HG03469 (cell line): ENCODE measurements at regions not wholly inside any gene's neighbourhood (a gene's known extent, or its start where the extent isn't known, plus 50 kb on each side); places are given as distances from the start of the nearest gene placed in this dataset.
"Not testable (repeated sequence)": the region's sequence is repeated elsewhere in the genome, so short reads cannot be mapped to it uniquely, and the experiment has no call there.

Experiments
- ATAC-seq: cut with Tn5 transposase; IDR thresholded peaks from one replicate; pipeline ENCODE4 v1.9.1; 2021; ENCODE audit warnings: mild to moderate bottlenecking, moderate library complexity, moderate number of reproducible peaks; ENCODE audit not compliant: unreplicated experiment

DNA sequence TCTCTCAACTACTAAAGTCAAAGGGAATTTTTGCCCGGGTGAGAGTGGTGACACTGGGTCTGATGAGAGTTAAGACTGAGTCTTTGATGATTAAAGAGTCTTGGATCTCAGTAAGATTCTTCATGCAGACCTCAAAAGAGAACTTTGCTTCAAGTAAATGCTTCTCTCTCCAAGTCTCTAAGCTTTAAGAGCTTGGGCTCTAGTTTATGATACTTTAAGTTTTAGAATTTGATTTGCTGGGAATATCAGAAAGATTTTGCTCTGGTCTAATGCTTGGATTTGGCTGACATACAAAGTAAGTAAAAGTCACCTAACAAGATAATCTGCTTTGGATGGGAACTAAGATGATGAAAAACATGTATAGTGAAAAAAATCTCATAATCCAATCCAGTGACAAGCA is 566.3 kb downstream of the MAT2B start:
- no peak for ATAC-seq

DNA sequence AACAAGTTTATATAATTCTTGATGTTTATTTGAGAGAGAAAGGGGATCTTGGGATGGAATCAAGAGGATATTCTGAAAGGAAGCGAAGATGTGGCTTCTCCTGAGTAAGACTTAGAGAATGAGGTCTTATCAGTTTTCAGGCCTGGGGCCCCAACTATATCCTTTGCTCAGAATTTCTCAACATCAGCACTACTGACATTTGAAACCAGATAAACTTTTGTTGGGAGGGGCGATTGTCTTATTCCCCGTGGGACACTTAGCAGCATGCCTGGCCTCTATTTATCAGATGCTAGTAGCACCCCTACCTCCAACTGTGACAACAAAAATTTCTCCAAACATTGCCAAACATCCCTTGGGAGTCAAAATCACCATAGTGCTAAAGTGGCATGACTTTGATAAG is 567.7 kb downstream of the MAT2B start:
- ATAC-seq, result no peak

DNA sequence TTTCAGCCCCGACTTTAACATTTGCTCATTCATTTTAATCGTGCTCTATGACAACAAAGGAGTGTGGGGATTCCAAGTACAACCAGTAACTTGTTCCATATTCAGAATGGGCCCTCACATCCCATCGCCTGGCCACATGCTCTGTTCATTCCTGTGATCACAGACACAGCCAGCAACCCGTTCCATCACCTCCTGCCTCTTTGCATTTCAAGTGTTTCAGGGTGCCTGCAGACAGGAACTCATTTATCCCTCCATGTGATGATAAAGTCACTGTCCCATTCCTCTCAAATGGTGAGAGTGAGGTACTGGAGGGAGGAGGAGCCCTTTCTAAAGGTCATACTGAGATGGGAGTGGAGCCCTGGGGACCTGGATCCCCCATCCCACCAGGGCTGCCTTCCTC is 571.1 kb downstream of the MAT2B start:
- ATAC-seq, result no peak

DNA sequence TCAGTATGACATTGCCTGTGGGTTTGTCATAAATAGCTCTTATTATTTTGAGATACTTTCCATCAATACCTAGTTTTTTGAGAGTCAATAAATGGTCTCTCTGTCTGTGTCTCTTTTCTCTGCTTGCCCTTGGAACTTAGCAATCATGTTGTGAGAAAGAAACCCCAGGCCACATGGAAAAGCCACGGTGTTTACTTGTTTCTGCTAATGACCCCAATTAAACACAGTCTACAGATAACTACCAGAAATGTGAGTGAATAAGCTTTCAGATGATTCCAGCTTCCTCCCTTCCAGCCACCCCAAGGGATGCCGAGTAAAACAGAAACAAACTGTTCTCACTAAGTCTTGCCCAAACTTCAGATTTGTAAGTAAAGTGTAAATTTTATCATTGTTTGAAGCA is 584.9 kb downstream of the MAT2B start:
- no peak for ATAC-seq

DNA sequence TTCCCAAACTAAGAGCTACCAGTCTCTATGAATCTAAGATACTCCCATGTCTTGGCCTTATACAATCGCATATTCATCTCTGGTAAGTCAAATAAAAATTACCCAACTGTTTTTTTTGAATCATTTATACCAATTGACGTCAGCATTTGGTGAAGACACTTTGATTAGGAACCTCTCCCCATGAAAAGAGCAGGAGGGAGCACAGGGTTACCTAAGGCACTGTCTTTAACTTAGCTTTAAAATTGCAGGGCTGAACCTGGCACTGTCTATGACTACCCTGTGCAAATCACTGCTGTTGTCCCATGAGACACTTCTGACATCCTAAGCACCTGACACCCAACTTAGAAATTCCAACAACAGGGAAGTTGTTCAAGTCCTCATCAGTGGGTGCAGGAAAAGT is 586.4 kb downstream of the MAT2B start:
- no peak for ATAC-seq

DNA sequence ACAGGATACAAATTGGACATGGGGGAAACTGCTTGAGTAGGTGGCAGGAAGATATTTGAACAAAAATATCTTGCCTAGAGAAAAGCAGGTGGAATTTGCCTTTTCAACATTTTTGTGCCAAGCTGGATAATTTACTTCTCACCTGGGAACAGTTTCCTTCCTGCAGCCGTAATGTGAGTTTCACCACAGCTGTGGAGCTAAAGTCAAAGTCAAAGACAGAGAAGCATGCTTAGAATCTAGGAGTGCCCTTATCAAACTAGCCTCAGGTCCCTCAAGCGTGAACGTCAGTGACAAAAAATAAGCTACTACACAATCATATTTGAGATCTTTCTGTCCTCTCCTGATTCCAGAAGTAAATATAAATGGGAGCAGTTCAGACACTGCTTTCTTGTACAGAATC is 588.9 kb downstream of the MAT2B start:
- ATAC-seq, result no peak

DNA sequence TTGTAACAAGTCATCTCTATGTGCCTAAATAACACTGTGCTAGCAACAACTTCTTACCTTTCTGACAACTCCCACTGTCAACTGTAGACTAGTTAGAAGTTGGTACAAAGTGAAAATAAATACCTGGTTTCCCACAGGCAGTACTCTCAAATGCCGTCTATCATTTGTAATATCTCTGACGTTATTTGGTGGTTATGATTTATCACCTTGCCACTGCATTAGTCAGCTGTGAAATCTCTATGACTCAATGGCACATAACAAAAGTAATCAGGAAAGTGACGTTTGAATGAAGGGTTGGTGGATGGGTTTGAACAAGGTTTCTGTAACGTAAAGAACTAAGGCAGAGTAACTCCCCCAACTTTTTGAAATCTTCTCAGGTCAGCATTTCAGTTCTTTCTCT is 592.3 kb downstream of the MAT2B start:
- no peak for ATAC-seq

DNA sequence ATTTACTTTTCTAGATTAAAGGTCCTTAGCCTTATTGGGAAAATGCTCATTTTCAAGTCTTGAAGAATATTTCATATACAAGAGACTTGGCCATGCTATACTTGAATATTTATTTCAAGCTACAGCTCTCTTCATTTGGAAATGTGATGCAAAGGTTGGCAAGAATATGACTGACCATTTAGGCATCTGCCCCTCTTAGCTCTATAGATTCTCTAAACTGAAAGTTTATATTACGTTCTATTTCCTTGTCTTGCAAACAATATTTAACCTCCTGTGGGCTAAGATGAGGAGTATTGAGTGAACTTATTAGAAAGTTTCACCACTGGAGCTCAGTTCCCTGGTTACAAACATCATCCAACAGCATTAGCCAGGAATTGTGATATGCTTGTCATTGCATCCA is 593.1 kb downstream of the MAT2B start:
- no peak for ATAC-seq

DNA sequence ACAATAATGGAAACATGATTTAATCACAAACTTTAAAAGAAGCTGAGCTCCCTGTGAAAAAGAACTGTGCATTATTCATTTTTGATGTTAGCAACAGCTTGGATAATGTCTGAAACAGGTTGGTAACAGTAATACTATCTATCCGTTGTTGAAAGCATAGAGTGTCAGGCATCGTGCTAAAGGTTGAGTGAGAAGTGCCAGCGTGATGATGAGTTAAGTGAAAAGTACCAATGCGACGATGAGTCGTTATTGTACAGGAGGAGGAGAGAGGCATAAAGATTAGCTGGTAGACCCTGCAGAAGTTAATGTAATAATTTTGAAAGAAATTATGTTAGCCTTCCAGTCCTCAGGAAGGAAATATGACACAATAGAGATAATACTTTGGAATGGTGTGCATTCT is 593.6 kb downstream of the MAT2B start:
- no peak for ATAC-seq

DNA sequence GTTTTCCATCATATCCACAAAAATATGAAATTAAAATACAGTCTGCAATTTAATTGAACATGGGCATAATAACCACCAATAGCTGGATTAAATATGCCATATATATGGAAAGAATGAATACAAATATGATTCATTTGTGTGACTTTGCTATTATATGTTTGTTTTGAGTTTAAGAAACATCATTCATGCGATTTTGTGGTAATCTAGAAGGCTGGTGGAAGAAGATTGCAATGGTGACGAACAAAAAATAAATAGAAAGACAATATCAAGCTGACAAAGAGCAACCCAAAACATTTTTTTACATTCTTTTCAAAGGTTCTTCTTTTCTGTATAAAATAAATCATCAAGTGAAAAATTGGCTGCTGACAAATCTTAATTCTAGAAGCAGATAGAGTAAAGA is 610.0 kb downstream of the MAT2B start:
- ATAC-seq, result no peak

DNA sequence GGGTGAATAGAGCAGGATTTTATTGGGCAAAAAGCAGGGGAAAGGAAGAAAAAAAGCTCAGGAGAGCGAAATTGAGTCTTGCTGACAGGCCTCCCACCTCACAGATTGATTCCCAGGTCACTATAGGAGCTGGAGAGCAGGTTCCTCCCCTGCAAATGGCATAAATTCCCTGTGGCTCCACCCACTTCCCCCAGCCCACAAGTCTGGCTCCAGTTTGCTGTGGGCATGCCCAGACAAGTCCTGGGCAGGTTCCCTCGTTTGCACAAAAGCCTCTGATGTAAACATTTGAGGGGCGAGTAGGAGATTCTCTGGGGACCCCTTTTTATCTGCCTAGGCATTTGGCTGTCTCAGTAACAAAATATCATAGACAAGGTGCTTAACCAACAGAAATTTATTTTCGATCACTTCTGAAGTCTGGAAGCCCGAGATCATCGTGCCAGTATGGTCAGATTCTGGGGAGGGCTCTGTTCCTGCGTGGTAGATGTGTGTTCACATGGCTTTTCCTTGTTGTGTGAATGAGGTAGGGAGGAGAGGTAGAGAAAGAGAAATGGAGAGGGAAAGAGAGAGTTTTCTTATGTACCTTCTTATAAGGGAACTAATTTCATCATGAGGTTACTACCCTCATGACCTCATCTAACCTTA is 614.5 kb downstream of the MAT2B start:
- no peak for ATAC-seq

DNA sequence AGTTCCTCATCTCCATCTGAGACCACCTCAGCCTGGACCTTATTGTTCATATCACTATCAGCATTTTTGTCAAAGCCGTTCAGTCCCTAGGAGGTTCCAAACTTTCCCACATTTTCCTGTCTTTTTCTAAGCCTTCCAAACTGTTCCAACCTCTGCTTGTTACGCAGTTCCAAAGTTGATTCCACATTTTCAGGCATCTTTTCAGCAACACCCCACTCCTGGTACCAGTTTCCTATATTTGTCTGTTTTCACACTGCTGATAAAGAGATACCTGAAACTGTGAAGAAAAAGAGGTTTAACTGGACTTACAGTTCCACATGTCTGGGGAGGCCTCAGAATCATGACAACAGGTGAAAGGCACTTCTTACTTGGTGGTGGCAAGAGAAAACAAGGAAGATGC is 622.1 kb downstream of the MAT2B start:
- no peak for ATAC-seq

DNA sequence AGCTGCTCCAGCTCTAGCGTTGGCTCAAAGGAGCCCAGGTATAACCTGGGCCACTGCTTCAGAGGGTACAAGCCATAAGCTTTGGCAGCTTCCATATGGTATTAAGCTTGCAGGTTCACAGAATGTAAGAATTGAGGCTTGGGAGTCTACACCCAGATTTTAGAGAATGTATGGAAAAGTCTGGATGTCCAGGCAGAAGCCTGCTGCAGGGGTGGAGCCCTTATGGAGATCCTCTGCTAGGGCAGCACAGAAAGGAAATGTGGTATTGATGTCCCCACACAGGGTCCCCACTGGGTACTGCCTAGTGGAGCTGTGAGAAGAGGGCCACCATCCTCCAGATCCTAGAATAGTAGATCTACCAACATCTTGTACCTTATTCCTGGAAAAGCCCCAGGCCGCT is 626.9 kb downstream of the MAT2B start:
- ATAC-seq, result no peak

DNA sequence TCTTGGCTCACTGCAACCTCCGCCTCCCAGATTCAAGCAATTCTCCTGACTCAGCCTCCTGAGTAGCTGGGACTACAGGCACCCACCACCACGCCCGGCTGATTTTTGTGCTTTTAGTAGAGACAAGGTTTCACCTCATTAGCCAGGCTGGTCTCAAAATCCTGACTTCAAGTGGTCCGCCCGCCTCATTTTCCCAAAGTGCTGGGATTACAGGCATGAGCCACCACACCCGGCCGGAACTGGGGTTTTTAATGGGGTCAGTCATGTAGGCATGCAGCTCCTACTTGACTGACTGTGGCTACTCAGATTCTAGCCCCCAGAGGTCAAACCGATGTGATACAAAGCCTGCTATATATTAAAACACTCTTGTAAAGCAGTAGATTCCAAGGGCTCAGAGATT is 631.7 kb downstream of the MAT2B start:
- no peak for ATAC-seq

DNA sequence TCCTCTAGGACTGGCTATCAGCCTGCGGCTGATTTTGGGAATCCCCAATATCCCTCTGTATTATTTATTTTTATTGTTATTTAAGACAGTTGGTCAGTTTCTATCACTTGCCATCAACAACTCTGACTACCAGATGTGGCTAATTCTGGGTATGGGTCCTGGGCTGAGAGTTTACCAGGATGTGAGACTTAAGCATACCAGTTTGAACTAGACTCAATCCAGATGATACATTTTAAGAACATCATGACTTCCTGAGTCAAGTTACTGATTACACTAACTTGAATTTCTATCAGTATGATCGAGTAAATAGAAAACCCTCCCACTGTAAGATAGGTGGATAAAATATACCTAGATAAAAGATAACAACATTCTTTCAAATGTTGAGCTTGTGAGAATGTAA is 634.0 kb downstream of the MAT2B start:
- ATAC-seq, result no peak

DNA sequence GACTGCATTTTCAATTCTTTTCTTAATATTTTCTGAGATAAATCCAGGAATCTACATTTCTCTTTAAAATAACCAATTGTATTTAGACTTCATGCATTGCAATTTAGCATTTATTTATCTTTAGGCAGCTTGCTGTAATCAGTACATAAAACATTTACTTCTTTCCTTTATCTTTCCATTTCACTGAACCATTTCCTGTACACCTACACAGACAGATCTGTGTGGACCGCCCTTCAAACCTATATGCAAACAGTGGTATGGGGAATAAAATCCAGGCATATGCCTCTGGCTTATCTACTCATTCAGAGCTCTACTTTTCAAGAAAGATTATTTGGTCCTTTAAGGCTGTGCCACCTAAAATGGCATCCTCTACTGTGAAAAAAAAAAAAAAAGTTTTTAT is 640.0 kb downstream of the MAT2B start:
- no peak for ATAC-seq

DNA sequence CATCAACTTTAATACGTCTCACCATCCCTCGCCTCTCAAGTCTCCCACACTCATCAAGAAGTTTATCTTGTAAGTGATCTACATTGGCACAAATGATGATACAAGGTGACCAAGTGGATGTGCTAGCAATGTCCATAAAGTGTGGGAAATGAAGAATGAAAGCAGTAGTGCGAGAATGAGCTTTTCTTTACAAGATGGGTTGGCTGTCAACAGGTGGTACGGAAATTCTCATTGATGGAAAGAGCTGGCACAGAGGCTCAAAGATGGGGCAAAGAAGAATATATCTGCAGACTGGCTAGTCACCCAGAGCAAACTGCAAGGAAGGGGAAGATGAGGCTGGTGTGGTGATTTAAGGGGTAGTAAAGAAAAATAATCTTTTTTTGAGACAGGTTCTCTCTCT is 640.8 kb downstream of the MAT2B start:
- ATAC-seq, result no peak

DNA sequence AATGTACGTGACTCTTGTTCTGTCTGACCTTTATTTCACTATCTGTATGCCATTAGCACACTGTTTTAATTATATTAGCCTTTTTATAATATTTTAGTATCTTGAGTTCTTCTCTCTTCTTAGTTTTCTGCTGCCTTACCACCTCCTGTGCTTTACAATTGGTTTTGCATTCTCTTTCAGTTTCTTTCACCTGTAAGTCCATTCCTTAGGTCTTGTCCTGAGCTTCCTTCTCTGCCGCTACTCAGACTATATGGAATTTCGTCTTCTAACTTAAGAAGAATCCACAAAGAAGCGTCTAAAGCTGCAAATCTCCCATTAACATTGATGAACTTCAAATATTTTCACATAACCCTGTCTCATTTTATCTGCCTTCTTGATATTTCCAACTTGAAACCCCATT is 642.9 kb downstream of the MAT2B start:
- ATAC-seq, result no peak

DNA sequence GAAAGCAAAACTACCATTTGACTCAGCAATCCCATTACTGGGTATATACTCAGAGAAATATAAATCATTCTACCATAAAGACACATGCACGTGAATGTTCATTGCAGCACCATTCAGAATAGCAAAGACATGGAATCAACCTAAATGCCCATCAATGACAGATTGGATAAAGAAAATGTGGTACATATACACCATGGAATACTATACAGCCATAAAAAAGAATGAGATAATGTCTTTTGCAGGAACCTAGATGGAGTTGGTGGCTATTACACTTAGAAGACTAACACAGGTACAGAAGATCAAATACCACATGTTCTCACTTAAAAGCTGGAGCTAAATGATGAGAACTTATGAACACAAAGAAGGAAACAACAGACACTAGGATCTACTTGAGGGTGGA is 647.1 kb downstream of the MAT2B start:
- not testable (repeated sequence) for ATAC-seq

DNA sequence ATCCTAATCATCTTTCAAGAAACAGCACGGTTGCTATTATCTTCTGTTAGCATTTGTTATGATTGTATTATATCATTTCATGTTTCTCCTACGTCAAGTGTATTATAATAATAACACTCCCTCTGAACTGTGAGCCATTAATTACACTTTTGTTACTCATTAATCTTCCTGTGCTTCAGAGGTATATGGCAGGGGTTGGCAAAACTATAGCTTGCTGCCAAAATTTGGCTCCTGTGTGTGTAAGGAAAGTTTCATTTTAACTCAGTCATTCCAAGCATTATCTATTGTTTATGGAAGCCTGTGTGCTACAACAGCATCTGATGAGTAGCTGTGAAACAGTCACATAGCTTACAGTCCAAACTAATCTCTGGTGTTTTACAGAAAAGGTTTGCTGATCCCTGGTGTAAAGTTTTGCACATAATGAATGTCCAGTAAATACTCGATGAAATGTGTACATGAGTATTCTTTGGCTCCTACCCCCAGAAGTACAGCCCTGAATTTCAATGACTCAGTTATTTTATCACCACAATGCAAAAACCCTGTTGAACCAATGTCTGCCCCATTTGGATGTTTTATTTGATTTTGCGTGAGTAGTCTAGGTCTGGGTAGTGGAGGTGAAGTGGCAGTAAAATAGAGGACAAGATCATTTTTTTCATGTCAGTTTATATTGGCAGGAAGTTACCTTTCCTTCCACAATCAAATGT is 648.2 kb downstream of the MAT2B start:
- no peak for ATAC-seq

DNA sequence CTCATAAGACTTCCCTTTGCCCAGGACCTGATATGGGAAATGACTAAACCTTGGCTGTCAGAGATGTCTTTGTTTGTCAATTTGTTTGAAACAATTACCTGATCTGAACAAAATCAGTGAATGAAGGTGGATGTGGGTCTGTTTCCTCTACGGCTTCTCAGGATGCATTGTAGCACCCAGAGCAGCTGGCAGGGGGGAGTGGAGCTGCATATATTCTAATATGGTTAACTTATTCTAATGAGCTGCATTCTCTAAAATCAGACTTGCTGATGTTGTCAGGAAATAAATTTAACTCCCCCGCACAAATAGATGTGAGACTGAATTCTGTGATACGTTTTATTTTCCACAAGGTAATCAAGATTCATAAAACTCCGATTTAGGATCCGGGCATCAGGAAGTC is 665.4 kb downstream of the MAT2B start:
- ATAC-seq, result no peak

DNA sequence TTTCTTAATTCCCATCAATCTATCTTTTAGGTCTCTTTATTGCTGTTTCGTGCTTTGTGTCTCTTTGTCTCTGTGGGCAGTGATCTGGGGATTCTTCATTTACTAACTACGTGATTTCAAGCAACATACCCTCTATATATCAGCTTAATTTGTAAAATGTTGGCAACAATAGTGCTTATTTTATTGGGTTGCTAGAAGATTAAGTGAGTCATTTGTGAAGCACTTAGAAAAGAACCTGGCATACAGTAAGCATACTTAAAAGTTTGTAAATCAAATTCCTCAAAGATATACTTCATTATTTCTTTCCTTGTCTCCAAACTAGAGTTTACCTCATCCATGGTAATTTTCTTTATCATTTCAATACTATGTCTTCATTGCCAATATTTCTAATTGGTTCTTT is 669.7 kb downstream of the MAT2B start:
- ATAC-seq, result no peak

DNA sequence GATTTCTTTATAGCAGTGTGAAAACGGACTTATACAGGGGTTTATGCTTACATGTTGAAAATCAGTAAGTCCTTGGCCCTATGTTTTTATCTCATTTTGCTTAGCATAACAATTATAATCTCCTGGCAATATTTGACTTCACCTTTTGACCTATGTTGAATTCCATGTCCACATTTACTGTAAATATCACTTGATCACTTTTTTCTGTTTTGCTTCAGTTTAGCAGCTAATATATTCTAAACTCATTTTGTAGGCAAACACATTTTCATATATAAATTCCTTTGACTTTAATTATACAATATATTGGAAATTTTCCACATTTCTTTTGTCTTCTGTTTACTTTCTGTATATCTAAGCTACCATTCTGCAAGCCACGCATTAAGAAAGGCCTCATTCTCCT is 674.0 kb downstream of the MAT2B start:
- ATAC-seq, result no peak
